Epithelial cell of proximal tubule (primary cell): ENCODE measurements at regions not wholly inside any gene's neighbourhood (a gene's known extent, or its start where the extent isn't known, plus 50 kb on each side); places are given as distances from the start of the nearest gene placed in this dataset.
A peak's percentile ranks its signal among the peaks of the same experiment; 100 is the strongest.
"Not testable (repeated sequence)": the region's sequence is repeated elsewhere in the genome, so short reads cannot be mapped to it uniquely, and the experiment has no call there.

Experiments
- DNase-seq: peaks from one replicate; pipeline ENCODE4 v3.0.0-alpha.2; 2011; ENCODE audit warnings: low read depth
- H3K4me3 ChIP-seq: 2 replicates; pipeline ENCODE4 v1.5.1; 2011; ENCODE audit warnings: low read depth, mild to moderate bottlenecking, low read length
- CTCF ChIP-seq: conservative IDR thresholded peaks from 2 replicates; pipeline ENCODE4 v1.5.1; 2012; ENCODE audit warnings: low read depth, mild to moderate bottlenecking, low read length

GRCh38 chrX:82756272-82756671 lies 751.8 kb upstream of the POU3F4 start:
- H3K4me3 ChIP-seq: no peak overlapping the region
- DNase-seq: no peak
- no peak for TF ChIP-seq CTCF

- DNase-seq: no peak
- no peak for TF ChIP-seq CTCF
- H3K4me3 ChIP-seq: peak overlapping the region; percentile 13
Observed at GRCh38 chrX:82757614-82758013, 750.5 kb upstream of the POU3F4 start.

GRCh38 chrX:82764521-82764920 lies 743.6 kb upstream of the POU3F4 start:
- DNase-seq: no peak
- TF ChIP-seq CTCF: no peak
- no peak overlapping the region for H3K4me3 ChIP-seq

GRCh38 chrX:82765811-82766210 lies 742.3 kb upstream of the POU3F4 start:
- no peak for DNase-seq
- no peak for TF ChIP-seq CTCF
- H3K4me3 ChIP-seq: no peak overlapping the region

- TF ChIP-seq CTCF: no peak
- no peak overlapping the region for H3K4me3 ChIP-seq
- DNase-seq: no peak
Observed at GRCh38 chrX:82775426-82775825, 732.7 kb upstream of the POU3F4 start.

GRCh38 chrX:82782014-82782413 lies 726.1 kb upstream of the POU3F4 start:
- no peak for DNase-seq
- no peak for TF ChIP-seq CTCF
- no peak overlapping the region for H3K4me3 ChIP-seq

- not testable (repeated sequence) for DNase-seq, H3K4me3 ChIP-seq
Observed at GRCh38 chrX:82812902-82813301, 695.2 kb upstream of the POU3F4 start.

GRCh38 chrX:82813671-82814078 lies 694.4 kb upstream of the POU3F4 start:
- DNase-seq: peak; percentile 93
- no peak for TF ChIP-seq CTCF
- H3K4me3 ChIP-seq: no peak overlapping the region
